DND-41 (cell line): ENCODE measurements at regions not wholly inside any gene's neighbourhood (a gene's known extent, or its start where the extent isn't known, plus 50 kb on each side); places are given as distances from the start of the nearest gene placed in this dataset.
"Not testable (repeated sequence)": the region's sequence is repeated elsewhere in the genome, so short reads cannot be mapped to it uniquely, and the experiment has no call there.

ENCODE experiments used
- ATAC-seq: fragments of 200-7000 bp; cut with Tn5 transposase; 3 replicates; pipeline ENCODE4 v1.9.1; 2021; ENCODE audit warnings: low read depth; ENCODE audit not compliant: insufficient read depth
- DNase-seq: peaks from one replicate; pipeline ENCODE4 v3.0.0-alpha.2; 2020
- H2AFZ ChIP-seq: 2 replicates; pipeline ENCODE4 v1.6.0; 2012; ENCODE audit warnings: low read depth, low read length
- H3K27ac ChIP-seq: 2 replicates; pipeline ENCODE4 v1.5.1; 2012; ENCODE audit warnings: low read length, inconsistent platforms
- H3K27me3 ChIP-seq: fragments of 200-600 bp; sonication (generic); 2 replicates; pipeline ENCODE4 v1.6.0; 2012; ENCODE audit warnings: low read length, mild to moderate bottlenecking, inconsistent platforms; ENCODE audit not compliant: insufficient read depth, poor library complexity
- H3K36me3 ChIP-seq: 2 replicates; pipeline ENCODE4 v1.5.1; 2012; ENCODE audit warnings: low read length, inconsistent platforms; ENCODE audit not compliant: insufficient read depth
- H3K4me1 ChIP-seq: 2 replicates; pipeline ENCODE4 v1.5.1; 2012; ENCODE audit warnings: mild to moderate bottlenecking, low read length; ENCODE audit not compliant: insufficient read depth
- H3K4me2 ChIP-seq: 2 replicates; pipeline ENCODE4 v1.6.0; 2012; ENCODE audit warnings: mild to moderate bottlenecking, moderate library complexity, low read length, inconsistent platforms; ENCODE audit not compliant: insufficient read depth
- H3K4me3 ChIP-seq, 2 experiments: fragments of 200-600 bp in 1 of 2; shearing (Covaris generic) in 1 of 2; 2 replicates each; pipeline ENCODE4 v1.5.1; 2012 to 2016; ENCODE audit warnings: inconsistent platforms in 2 of 2, low read length in 2 of 2, mild to moderate bottlenecking in 2 of 2, low read depth in 1 of 2, moderate library complexity in 1 of 2
- H3K79me2 ChIP-seq: 2 replicates; pipeline ENCODE4 v1.6.0; 2012; ENCODE audit warnings: low read length, inconsistent platforms; ENCODE audit not compliant: insufficient read depth
- H3K9ac ChIP-seq: 2 replicates; pipeline ENCODE4 v1.6.0; 2012; ENCODE audit warnings: low read depth, mild to moderate bottlenecking, inconsistent platforms, low read length, moderate library complexity
- H3K9me3 ChIP-seq: 2 replicates; pipeline ENCODE4 v1.5.1; 2012; ENCODE audit warnings: low read length, moderate library complexity, mild to moderate bottlenecking, inconsistent platforms; ENCODE audit not compliant: insufficient read depth, severe bottlenecking
- H4K20me1 ChIP-seq: 2 replicates; pipeline ENCODE4 v1.6.0; 2012; ENCODE audit warnings: low read length; ENCODE audit not compliant: insufficient read depth
- CTCF ChIP-seq: IDR thresholded peaks from 2 replicates; pipeline ENCODE4 v1.5.1; 2012; ENCODE audit warnings: borderline replicate concordance, low read length, moderate library complexity, mild to moderate bottlenecking; ENCODE audit not compliant: poor library complexity, severe bottlenecking; ENCODE audit errors: extremely low read depth
- EZH2 ChIP-seq: IDR thresholded peaks from 3 replicates; pipeline ENCODE4 v1.6.1; 2012; ENCODE audit warnings: borderline replicate concordance, low read depth, mild to moderate bottlenecking, moderate library complexity, low read length, inconsistent platforms; ENCODE audit not compliant: severe bottlenecking

DNA sequence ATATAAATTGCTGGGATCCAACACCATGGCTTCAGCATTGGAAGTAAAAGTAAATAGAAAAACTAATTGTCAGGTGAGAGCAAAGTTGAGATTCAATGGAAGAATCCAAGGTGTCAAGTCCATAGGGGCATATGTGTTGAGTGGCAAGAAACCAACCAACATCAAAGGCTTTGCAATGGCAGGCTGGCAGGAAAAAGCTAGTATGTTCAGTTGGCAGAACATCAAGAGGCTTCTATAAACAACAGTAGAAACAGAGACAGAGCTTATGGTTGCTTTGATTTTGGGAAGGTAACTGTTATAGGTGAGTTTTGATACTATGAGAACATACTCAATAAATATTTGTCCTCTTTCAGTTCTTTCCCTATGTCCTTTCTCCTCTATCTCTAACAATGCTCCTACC, 553.7 kb upstream of the MDGA2 start:
- no peaks in the 10 kb centered on the region for H3K9me3 ChIP-seq
- no peak overlapping the region for H3K4me2 ChIP-seq
- H3K27me3 ChIP-seq, result no peaks in the 10 kb centered on the region
- H3K4me1 ChIP-seq, result no peaks in the 10 kb centered on the region
- H3K36me3 ChIP-seq, result no peaks in the 10 kb centered on the region
- DNase-seq (no peak), ATAC-seq (no peak)
- no peak overlapping the region for H3K27ac ChIP-seq
- TF ChIP-seq CTCF, result no peak
- TF ChIP-seq EZH2, result no peak
- no peaks in the 10 kb centered on the region for H4K20me1 ChIP-seq
- H3K4me3 ChIP-seq, result no peak overlapping the region
- H3K79me2 ChIP-seq, result no peaks in the 10 kb centered on the region
- no peak overlapping the region for H3K9ac ChIP-seq
- no peak overlapping the region for H2AFZ ChIP-seq

DNA sequence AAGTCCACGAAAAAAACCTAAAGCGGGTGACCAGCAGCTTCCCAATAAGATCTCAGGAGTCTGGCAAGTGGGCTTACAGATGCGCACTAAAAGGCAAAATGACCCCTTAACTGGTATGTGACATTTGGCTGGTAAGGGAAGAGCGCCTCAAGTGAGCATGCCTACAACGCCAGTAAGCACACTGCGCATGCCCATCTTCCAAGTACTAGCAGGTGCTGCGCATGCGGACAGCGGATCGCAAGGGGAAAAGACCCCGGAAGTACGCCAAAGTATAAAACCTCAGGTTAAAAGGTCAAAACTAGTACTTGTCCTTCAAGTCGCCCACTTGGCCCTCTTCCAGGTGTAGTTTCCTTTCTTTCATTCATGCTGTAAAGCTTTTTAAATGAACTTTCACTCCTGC, 518.5 kb upstream of the MDGA2 start:
- H3K79me2 ChIP-seq, result no peaks in the 10 kb centered on the region
- H3K36me3 ChIP-seq, result no peaks in the 10 kb centered on the region
- H3K4me1 ChIP-seq, result no peaks in the 10 kb centered on the region
- H3K27ac ChIP-seq, result no peak overlapping the region
- ATAC-seq (no peak), DNase-seq (no peak)
- TF ChIP-seq CTCF (no peak), EZH2 (no peak)
- no peaks in the 10 kb centered on the region for H3K9me3 ChIP-seq
- H2AFZ ChIP-seq, result no peak overlapping the region
- no peak overlapping the region for H3K4me3 ChIP-seq
- no peak overlapping the region for H3K4me2 ChIP-seq
- no peaks in the 10 kb centered on the region for H4K20me1 ChIP-seq
- no peak overlapping the region for H3K9ac ChIP-seq
- H3K27me3 ChIP-seq, result no peaks in the 10 kb centered on the region

DNA sequence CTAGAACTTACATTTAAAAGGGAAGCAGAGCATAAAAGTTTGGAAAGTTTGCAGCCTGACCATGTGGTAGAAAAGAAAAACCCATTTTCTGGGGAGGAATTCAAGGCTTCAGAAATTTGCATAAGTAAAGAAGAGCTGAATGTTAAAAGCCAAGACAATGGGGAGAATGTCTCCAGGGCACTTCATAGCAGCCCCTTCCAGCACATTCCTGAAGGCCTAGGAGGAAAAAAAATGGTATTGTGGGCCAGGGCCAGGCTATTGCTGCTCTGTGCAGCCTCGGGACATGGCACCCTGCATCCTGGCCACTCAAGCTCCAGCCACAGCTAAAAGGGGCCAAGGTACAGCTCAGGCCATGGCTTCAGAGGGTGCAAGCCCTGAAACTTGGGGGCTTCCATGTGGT, 474.2 kb upstream of the MDGA2 start:
- not testable (repeated sequence) for H3K4me2 ChIP-seq, H3K4me3 ChIP-seq, H3K4me1 ChIP-seq, H3K27ac ChIP-seq, H4K20me1 ChIP-seq, H3K9me3 ChIP-seq, H3K79me2 ChIP-seq, H2AFZ ChIP-seq, ATAC-seq, H3K9ac ChIP-seq, H3K36me3 ChIP-seq, DNase-seq, H3K27me3 ChIP-seq

DNA sequence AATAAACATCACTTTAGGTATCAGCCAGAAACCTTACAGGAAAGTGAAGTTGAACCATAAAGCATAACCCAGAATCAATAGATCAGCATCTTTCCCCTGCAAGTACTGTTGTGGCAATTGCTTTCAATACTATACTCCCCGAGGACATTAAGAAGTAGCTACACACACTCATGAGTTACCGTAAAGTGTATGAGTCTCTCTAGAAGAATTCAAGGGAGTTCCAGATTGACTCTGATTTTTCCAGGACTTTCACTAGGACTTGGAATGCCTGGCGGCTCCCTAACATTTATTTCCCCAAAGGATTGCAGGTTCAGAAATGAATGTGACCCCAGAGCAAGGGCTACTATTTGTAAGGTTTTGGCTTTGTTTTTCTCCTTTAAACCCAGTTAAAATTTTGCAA, 465.4 kb upstream of the MDGA2 start:
- ATAC-seq (no peak), DNase-seq (no peak)
- TF ChIP-seq EZH2 (no peak), CTCF (no peak)
- H3K9me3 ChIP-seq, result no peaks in the 10 kb centered on the region
- H3K4me2 ChIP-seq, result no peak overlapping the region
- H3K4me1 ChIP-seq, result no peaks in the 10 kb centered on the region
- no peak overlapping the region for H2AFZ ChIP-seq
- no peaks in the 10 kb centered on the region for H3K79me2 ChIP-seq
- H4K20me1 ChIP-seq, result no peaks in the 10 kb centered on the region
- no peak overlapping the region for H3K9ac ChIP-seq
- no peak overlapping the region for H3K4me3 ChIP-seq
- H3K27ac ChIP-seq, result no peak overlapping the region
- no peaks in the 10 kb centered on the region for H3K36me3 ChIP-seq
- no peaks in the 10 kb centered on the region for H3K27me3 ChIP-seq
